Loucy (cell line): ENCODE measurements at regions not wholly inside any gene's neighbourhood (a gene's known extent, or its start where the extent isn't known, plus 50 kb on each side); places are given as distances from the start of the nearest gene placed in this dataset.

ENCODE experiments used
- EZH2phosphoT487 ChIP-seq: fragments of 200-600 bp; IDR thresholded peaks from 2 replicates; pipeline ENCODE4 v1.6.1; 2018; ENCODE audit warnings: antibody characterized with exemption, mild to moderate bottlenecking, moderate library complexity, borderline replicate concordance
- TF ChIP-seq, protein P1 (sequence below): fragments of 200-600 bp; sonication (generic); conservative IDR thresholded peaks from 2 replicates; pipeline ENCODE4 v1.5.1; 2014; ENCODE audit warnings: mild to moderate bottlenecking, antibody characterized with exemption, low read length

DNA sequence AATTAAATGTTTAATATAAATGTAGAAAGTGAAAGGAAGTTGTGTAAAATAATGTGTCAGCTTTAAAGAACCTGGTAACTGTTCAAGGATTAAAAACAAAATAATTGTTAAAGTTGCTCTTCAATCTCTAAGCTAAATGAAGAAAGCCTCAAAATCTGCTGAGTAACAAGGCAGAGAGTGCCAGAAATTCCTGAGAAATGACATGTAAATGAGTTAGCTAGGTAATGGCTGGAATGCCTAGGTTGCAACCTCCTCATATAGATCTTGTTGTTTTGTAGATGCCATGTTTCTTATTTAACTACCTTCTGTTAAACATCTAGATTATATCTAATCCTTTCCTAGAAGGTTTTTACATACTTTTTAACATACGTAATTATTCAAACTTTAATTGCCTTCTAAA, 763.6 kb upstream of the AGA start:
- TF ChIP-seq, protein P1, sequence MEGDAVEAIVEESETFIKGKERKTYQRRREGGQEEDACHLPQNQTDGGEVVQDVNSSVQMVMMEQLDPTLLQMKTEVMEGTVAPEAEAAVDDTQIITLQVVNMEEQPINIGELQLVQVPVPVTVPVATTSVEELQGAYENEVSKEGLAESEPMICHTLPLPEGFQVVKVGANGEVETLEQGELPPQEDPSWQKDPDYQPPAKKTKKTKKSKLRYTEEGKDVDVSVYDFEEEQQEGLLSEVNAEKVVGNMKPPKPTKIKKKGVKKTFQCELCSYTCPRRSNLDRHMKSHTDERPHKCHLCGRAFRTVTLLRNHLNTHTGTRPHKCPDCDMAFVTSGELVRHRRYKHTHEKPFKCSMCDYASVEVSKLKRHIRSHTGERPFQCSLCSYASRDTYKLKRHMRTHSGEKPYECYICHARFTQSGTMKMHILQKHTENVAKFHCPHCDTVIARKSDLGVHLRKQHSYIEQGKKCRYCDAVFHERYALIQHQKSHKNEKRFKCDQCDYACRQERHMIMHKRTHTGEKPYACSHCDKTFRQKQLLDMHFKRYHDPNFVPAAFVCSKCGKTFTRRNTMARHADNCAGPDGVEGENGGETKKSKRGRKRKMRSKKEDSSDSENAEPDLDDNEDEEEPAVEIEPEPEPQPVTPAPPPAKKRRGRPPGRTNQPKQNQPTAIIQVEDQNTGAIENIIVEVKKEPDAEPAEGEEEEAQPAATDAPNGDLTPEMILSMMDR: no peak
- no peak for TF ChIP-seq EZH2phosphoT487
